Prostate gland (tissue), 2 donors: ENCODE measurements at regions not wholly inside any gene's neighbourhood (a gene's known extent, or its start where the extent isn't known, plus 50 kb on each side); places are given as distances from the start of the nearest gene placed in this dataset.

Source experiments
- CTCF ChIP-seq, 4 experiments: fragments of 200-600 bp in 2 of 4; fragments of 450-650 bp in 2 of 4; sonication (generic) in 2 of 4; IDR thresholded peaks; 1 replicate in 3 of 4; 2 replicates in 1 of 4; pipeline ENCODE4 v1.5.1; 2016 to 2019; ENCODE audit warnings: antibody characterized with exemption in 4 of 4, mild to moderate bottlenecking in 2 of 4, moderate library complexity in 2 of 4
- POLR2A ChIP-seq: fragments of 450-650 bp; IDR thresholded peaks from one replicate; pipeline ENCODE4 v1.6.1; 2016; ENCODE audit warnings: antibody characterized with exemption, mild to moderate bottlenecking
- POLR2AphosphoS5 ChIP-seq: sonication (generic); formaldehyde crosslinking; IDR thresholded peaks from one replicate; pipeline ENCODE4 v1.6.1; 2017; ENCODE audit warnings: antibody characterized with exemption

GRCh38 chr3:120506828-120507774 is 56.3 kb upstream of the FSTL1 start:
- TF ChIP-seq CTCF (IDR thresholded peaks at IDR 0.05): peak; percentile 19 to 53 (median 46)
- no peak for TF ChIP-seq POLR2AphosphoS5
- no peak for TF ChIP-seq POLR2A
